ENCODE measurements at regions not wholly inside any gene's neighbourhood (a gene's known extent, or its start where the extent isn't known, plus 50 kb on each side); places are given as distances from the start of the nearest gene placed in this dataset.

DNA sequence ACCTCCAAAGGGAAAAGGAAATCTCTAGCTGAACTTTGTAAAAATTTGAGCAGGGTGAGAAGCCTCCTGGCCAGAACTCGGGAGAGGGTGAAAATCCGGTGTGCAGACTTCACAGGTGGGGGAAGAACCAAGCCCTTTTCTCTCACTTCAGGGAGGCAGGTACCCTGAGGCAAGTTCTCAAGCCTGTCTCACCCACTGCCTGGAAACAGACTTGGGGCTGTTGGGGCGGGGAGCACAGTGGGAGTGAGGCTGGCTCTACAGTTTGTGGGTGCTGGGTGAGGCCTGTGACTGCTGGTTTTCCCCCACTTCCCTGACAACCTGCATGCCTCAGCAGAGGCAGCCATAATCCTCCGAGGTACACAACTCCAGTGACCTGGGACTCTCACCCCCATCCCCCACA, 187.1 kb downstream of the KIF4B start:
- DNase-seq (ENCODE audit: low read depth in 2 of 2) = no peak

GRCh38 chr5:155211764-155212163, 198.2 kb downstream of the KIF4B start:
- no peak for DNase-seq (ENCODE audit: low read depth in 2 of 2)

DNA sequence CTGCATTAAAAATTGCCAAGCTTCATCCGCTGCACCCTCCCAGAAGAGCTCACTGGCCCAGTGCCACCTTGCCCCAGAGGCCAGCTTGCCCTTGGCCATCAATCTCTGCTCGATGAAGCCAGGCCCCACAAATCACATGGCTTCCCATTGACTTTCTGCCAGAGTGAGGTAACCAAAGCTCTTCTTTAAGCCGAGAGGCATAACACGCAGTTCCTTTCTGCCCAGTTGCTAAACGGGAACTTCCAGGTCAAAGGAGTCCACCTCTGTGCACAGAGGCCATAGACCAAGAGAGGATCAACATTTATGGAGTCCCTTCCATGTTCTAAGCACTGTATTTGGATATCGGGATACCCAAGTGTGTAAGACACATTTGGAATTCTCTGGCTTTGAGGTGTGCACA, 208.8 kb downstream of the KIF4B start:
- no peak for DNase-seq (ENCODE audit: low read depth in 2 of 2)

DNA sequence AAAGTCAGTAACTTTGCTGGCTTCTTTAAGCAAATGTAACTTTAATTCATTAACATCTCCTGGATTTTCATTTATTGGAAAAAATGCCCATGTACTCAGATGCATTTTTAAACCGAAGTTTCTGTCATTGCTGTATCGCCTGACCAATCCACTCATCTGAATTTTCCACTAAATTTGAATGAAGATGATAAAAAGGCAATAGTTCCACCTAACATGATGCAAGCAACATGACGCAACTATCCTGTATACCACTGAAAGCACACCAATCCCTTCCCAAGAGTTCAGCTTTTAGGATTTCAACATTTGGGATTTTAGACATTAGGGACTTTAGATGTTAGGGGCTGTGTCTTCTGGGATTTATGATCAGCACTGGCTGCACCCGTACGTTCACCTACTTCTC, 215.6 kb downstream of the KIF4B start:
- DNase-seq (ENCODE audit: low read depth in 2 of 2) = no peak

- DNase-seq (ENCODE audit: low read depth in 2 of 2) = no peak
These were observed 226.2 kb downstream of the KIF4B start for GRCh38 chr5:155239803-155240202.

DNA sequence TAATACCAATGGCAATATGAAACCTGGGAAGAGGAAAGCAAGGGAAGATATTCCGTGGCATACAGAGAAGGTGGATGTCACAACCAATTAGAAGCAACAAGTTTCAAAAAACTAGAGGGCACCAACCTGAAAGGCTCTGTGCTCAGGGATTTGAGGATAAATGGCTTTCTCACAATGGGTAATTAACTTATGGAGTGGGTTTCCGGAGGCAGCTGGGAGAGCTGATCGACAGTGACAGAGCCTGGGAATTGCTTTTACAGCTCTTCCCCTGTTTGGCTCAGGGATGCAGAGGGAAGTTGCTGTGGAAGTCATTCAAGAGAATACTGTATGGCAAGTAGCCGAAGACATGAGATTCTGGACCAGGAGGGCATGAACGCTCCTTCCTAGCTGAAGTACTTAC, 237.0 kb downstream of the KIF4B start:
- no peak for DNase-seq (ENCODE audit: low read depth in 2 of 2)

DNA sequence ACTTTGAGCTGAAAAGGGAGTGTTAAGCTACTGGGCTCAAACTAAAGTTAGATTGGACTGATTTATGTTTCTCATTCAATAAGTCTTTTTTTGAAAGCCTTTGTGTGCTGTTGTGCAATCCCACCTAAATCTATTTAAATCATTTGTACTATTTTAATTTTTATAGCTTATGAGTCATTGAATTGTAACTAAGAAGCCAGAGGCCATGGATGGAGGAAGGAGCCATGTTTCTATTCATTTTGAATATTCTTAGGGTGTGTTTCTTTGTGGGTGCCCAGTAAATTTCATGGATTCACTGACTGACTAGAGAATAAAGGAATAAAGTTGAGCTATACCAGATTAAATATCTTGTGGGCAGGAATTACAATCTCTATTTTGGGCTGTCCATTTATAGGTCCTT, 238.5 kb downstream of the KIF4B start:
- DNase-seq (ENCODE audit: low read depth in 2 of 2) = no peak

DNA sequence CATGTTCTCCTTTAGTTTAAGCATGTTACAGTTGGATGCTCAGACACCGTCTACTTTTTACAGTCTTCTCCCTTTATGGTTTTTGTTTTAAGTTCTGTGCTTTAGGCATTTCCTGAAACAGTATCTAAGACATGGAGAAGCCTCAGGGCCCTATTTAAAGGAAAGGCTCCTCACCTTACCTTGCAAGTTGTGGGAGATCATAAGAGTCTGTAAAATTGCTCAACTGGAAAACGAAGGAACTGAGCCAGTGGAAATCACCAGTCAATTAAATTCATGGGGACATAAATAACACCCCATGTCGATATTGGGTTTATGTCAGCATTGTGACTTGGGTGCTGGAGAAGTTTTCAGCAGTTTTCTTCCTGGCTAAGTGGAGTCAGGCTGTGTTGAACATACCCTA, 239.2 kb downstream of the KIF4B start:
- no peak for DNase-seq (ENCODE audit: low read depth in 2 of 2)

- no peak for DNase-seq (ENCODE audit: low read depth in 2 of 2)
These were observed 240.8 kb downstream of the KIF4B start for GRCh38 chr5:155254399-155254798.

DNA sequence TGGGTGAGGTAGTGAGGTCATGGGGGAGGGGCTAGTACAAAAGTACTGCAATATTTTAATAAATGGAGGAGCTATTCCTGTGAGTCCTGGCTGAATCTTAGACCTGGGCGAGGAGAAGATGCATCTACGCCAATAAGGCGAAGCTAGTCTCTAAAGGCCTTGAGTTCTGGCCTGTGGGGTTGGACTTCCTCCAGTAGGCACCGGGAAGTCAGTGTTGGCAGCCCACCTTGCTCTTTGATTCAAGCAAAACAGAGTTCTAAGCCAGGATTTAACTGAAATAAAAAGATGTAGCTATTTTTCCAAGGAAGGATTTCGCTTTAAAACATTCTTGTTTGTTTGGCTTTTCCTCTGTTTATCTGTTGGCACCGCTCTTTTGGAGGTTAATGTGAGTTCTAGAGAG, 244.6 kb downstream of the KIF4B start:
- DNase-seq (ENCODE audit: low read depth in 2 of 2) = no peak

DNA sequence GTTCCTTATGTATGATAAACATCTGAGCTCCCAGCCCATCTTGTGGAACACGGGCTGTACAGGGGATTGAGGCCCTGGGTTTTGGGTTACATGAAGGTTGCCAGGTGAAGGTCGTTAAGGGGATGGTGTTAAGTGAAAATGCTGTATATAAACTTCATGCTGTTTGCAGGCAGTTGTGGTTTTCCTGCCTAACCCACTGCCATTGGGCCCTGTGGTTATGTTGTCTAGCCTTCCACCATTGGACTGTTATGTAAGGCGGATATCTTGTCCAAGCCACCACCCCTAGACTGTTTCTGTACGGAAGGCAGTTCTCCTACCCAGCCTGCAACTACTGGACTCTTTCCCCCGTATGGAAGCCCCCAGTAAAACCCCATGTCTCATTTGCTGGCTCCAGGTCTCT, 246.1 kb downstream of the KIF4B start:
- DNase-seq (ENCODE audit: low read depth in 2 of 2) = no peak

DNA sequence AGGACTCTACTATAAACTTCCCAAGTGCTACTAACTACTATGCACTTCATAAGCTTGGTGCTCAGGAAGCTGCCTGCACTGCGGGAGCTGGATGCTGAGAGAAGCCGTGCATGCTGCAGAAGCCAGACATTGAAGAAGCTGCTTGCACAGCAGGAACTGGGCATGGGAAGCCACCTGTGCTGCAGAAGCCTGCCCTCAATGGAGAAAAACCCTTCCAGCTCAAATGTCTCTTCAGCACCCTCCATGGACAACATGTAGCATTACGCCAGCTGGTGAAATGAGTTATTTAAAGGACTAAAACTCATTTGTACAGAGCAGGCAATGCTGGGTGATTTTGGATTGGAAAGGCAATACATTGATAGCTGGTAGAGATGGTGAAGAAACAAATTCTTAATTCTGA, 247.2 kb downstream of the KIF4B start:
- DNase-seq (ENCODE audit: low read depth in 2 of 2) = no peak

DNA sequence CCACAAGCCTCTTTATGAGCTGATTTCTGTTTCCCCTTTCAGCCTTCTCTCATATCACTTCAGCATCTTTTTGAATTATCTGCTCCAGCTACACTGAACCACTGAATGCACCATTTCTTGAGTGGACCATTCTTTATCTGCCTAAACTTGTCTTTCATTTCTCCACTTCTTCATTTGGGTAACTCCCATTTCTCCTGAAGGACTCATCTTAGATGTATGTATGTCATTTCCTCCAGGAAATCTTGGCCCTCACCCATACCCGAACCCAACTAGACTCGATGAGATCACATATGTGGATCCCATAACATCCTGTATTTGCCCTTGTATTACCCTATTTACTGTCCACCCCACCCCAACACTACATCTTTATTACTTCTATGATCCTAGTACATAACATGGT, 249.8 kb downstream of the KIF4B start:
- no peak for DNase-seq (ENCODE audit: low read depth in 2 of 2)

DNA sequence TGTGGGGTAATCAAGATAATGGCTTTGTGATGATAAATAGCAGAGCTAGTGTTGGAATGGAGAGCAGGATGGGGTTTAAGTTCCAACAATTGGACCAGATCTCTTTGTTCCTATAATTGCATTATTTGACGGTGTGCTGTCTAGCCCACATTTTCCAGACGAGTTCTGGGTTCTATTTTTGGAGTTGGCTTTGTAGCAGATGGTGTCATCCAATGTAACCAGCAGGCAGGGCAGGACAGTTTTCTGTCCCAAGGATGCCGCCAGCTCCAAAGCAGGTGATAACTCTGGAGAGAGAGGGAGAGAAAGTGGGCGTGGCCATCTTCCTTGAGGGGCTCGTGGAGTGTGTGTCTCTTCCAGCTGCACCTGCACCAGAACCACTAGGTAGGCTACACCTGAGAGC, 251.3 kb downstream of the KIF4B start:
- no peak for DNase-seq (ENCODE audit: low read depth in 2 of 2)

DNA sequence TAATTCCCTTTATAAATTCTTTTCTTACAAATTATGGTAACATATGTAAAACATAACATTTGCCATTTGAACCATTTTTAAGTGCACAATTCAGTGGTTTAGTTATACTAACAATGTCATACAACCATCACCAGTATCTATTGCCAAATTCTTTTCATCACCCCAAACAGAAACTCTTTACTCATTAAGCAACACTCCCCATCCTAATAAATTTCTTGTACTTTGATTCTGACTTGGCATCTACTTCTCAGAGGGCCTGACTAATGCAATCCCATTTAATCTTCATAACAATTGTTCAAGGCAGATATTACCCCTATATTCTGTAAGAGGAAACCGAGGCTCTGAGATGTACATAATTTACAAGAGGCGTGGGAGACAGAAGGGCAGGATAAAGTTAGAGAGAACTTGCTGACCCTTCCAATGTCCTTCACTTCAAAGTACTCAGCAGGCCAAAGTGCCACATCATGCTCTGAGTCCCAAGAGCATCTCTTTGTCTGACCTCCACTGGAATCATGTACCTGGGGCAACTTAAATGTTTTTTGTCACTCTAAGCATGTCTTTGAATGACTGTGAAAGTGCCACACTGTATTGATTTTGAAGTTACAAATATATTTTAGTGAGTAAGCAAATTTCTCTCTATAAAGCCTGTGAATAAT, 255.3 kb downstream of the KIF4B start:
- no peak for DNase-seq (ENCODE audit: low read depth in 2 of 2)

GRCh38 chr5:155270725-155271124, 257.2 kb downstream of the KIF4B start:
- no peak for DNase-seq (ENCODE audit: low read depth in 2 of 2)

DNA sequence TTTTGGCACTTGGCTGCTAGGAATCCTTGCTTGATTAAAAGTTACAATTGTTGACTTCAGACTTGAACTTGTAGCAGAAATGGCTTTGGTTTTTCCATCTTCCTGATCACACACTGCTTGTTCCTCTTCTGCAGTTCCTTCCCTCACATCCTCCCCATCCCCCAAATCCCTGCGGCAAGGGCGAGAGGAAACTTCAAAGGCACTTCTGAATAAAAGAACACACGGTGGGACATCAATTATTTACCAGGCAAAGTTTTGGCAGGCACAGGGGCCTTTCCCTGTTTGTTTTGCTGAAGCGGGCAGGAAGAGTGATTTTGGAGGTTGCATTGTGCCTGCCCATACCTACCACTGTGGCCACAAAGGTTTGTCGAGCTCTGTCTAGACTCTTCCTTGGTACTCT, 260.9 kb downstream of the KIF4B start:
- no peak for DNase-seq (ENCODE audit: low read depth in 2 of 2)

DNA sequence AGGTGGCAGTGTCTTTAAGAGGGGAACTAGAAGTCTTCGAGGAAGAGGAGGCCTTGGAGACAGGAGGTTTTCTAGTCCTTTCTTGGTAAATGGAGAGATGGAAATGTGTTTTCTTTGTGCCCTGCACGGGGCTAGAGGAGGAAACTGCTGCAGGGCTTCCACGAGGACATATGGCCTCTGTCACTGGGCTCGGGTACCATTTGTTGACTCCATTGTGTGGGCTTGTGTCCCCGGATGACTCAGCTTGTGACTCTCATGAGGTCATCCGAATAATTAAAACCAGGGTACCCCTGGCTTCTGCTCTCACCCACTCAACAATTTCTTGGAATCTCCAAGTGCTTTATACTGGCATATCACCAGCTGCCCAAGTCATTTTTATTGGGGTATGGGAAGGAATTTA, 261.7 kb downstream of the KIF4B start:
- no peak for DNase-seq (ENCODE audit: low read depth in 2 of 2)

GRCh38 chr5:155276231-155276630, 262.7 kb downstream of the KIF4B start:
- no peak for DNase-seq (ENCODE audit: low read depth in 2 of 2)

GRCh38 chr5:155278532-155278931, 265.0 kb downstream of the KIF4B start:
- no peak for DNase-seq (ENCODE audit: low read depth in 2 of 2)

- no peak for DNase-seq (ENCODE audit: low read depth in 2 of 2)
These were observed 269.1 kb downstream of the KIF4B start for GRCh38 chr5:155282503-155283107.

- DNase-seq (ENCODE audit: low read depth in 2 of 2) = no peak
These were observed 272.2 kb downstream of the KIF4B start for GRCh38 chr5:155285706-155286105.

GRCh38 chr5:155290937-155291336, 277.4 kb downstream of the KIF4B start:
- DNase-seq (ENCODE audit: low read depth in 2 of 2) = no peak

- no peak for DNase-seq (ENCODE audit: low read depth in 2 of 2)
These were observed 280.1 kb downstream of the KIF4B start for GRCh38 chr5:155293605-155294178.

Measured in stimulated activated CD8-positive, alpha-beta memory T cell treated with anti-CD3 and anti-CD28 coated beads, Interleukin-2, amount 100 ng/mL, for 48 hours (primary cell).